ENCODE measurements at regions not wholly inside any gene's neighbourhood (a gene's known extent, or its start where the extent isn't known, plus 50 kb on each side); places are given as distances from the start of the nearest gene placed in this dataset.

GRCh38 chr3:64761729-64762128 lies 73.9 kb upstream of the ADAMTS9 start:
- Histone ChIP-seq H3K27ac (ENCODE audit: low read depth, low read length) (no peak overlapping the region), H3K4me3 (ENCODE audit: low read length) (no peak overlapping the region), H3K9ac (ENCODE audit: low read length) (no peak overlapping the region), H3K36me3 (ENCODE audit: control insufficient read depth, insufficient read depth, low read length) (no peaks in the 10 kb centered on the region), H3K4me1 (ENCODE audit: control insufficient read depth, insufficient read depth, low read length) (peaks cover 9% of the 10 kb centered on the region), H3K27me3 (ENCODE audit: control insufficient read depth, insufficient read depth, low read length) (no peaks in the 10 kb centered on the region)

GRCh38 chr3:64760258-64760657 lies 72.5 kb upstream of the ADAMTS9 start:
- Histone ChIP-seq H3K27ac (ENCODE audit: low read depth, low read length) (peak overlapping the region; percentile 55), H3K36me3 (ENCODE audit: control insufficient read depth, insufficient read depth, low read length) (no peaks in the 10 kb centered on the region), H3K9ac (ENCODE audit: low read length) (no peak overlapping the region), H3K4me3 (ENCODE audit: low read length) (no peak overlapping the region), H3K27me3 (ENCODE audit: control insufficient read depth, insufficient read depth, low read length) (no peaks in the 10 kb centered on the region), H3K4me1 (ENCODE audit: control insufficient read depth, insufficient read depth, low read length) (peaks cover 7% of the 10 kb centered on the region)

DNA sequence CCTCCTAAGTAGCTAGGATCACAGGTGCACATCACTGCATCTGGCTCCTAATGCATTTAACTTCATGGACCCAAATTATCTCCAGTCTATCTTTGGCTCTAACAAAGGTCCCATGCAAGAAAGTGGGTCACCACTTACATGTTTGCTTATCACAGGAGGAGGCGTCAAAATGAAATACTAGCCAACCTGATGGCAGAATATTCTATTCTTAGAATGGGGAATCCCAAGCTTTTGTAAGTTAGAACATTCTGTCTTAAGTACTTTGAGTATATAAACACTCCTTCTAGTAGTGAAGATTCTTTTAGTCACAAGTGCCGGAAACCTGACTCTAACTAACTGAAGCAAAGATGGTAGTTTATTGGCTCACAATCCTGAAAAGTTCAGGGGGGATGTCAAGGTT lies 72.0 kb upstream of the ADAMTS9 start:
- H3K4me3 ChIP-seq (ENCODE audit: low read length) = no peak overlapping the region
- peaks cover 7% of the 10 kb centered on the region for H3K4me1 ChIP-seq (ENCODE audit: control insufficient read depth, insufficient read depth, low read length)

DNA sequence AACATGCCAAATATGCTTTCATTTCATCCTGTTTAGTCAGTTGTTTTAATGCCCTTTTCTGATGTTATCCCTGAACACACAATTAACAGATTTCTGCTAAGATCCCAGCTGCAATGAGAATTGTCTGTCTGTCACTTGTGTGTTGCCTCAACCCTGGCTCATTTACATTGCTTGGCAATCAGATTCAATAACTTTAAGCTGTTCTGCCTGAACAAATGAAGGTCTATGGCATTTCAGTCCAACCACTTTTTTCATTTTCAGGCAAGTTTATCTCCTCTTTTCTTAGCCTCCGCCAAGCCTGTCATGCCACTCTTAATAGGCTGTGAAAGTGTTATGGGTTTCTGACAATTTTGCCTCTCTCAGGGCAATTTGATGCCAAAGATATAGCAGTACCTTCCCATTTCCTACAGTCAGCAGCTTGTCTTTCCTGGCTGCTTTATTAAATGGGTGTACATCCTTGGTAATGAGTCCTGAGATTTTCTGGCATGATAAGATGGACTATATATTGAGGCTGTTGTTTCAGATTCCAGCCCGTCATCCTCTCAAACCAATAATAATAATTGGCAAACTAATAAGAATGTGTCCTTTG lies 68.7 kb upstream of the ADAMTS9 start:
- H3K27me3 ChIP-seq (ENCODE audit: control insufficient read depth, insufficient read depth, low read length) = no peaks in the 10 kb centered on the region
- no peak overlapping the region for H3K4me3 ChIP-seq (ENCODE audit: low read length)
- H3K36me3 ChIP-seq (ENCODE audit: control insufficient read depth, insufficient read depth, low read length) = no peaks in the 10 kb centered on the region
- H3K4me1 ChIP-seq (ENCODE audit: control insufficient read depth, insufficient read depth, low read length) = peaks cover 7% of the 10 kb centered on the region
- no peak overlapping the region for H3K27ac ChIP-seq (ENCODE audit: low read depth, low read length)
- no peak overlapping the region for H3K9ac ChIP-seq (ENCODE audit: low read length)

More for the DNA sequence above, 72.0 kb upstream of the ADAMTS9 start:
- Histone ChIP-seq H3K27ac (ENCODE audit: low read depth, low read length) (peak overlapping the region; percentile 55), H3K36me3 (ENCODE audit: control insufficient read depth, insufficient read depth, low read length) (no peaks in the 10 kb centered on the region), H3K27me3 (ENCODE audit: control insufficient read depth, insufficient read depth, low read length) (no peaks in the 10 kb centered on the region), H3K9ac (ENCODE audit: low read length) (no peak overlapping the region)

DNA sequence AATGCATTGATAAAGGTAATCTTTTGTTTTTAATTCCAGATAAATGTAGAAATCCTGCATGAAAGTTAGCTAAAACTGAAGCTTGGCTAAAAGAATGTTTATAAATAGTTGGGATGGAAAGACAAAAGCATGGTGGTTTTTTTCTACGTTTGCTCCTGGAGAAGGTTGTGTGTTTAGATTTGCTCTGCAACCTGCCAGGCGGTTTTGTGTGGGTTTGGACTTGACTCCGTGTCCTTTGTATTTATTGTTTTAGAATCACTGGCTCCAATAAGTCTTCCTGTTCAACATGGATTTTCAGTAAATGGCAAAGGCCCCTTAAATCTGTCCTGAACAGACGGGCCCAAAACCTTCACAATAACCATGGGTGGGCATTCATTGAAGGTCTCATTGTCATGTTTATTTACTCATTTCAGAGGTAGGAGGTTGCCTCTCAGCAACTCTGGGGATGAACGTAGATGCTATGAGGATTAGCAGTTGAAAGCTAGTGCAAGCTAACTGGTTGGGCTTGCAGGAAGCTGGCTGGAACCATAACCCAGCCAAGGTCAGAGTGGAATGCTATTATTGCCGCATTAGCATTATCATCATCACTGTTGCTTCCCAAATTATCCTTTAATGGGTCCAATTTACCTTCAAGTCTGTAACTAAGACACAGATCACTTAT lies 60.6 kb upstream of the ADAMTS9 start:
- Histone ChIP-seq H3K27ac (ENCODE audit: low read depth, low read length) (peak overlapping the region; percentile 55), H3K27me3 (ENCODE audit: control insufficient read depth, insufficient read depth, low read length) (no peaks in the 10 kb centered on the region), H3K4me3 (ENCODE audit: low read length) (no peak overlapping the region), H3K4me1 (ENCODE audit: control insufficient read depth, insufficient read depth, low read length) (peaks cover 13% of the 10 kb centered on the region), H3K9ac (ENCODE audit: low read length) (no peak overlapping the region), H3K36me3 (ENCODE audit: control insufficient read depth, insufficient read depth, low read length) (no peaks in the 10 kb centered on the region)

DNA sequence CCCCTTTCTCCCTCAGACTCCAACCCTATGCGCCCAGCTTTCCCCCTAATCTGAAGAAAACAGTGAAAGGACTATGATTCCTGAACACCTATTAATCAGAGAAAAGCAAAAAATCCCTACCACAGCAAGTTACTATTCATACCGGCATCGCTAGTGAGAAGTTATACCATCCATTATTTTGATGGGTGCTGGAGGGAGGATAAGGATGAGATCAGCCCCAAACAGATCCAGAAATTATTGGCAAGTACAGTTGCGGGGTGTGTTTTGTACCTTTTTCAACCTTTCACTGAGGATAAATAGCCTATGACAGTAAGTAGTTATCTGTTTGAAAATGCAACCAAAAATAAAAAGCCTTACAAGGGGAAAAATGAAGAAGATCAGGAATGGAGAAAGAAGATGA lies 59.9 kb upstream of the ADAMTS9 start:
- H3K4me3 ChIP-seq (ENCODE audit: low read length) = peak overlapping the region; percentile 9
- peaks cover 13% of the 10 kb centered on the region for H3K4me1 ChIP-seq (ENCODE audit: control insufficient read depth, insufficient read depth, low read length)
- H3K27me3 ChIP-seq (ENCODE audit: control insufficient read depth, insufficient read depth, low read length) = no peaks in the 10 kb centered on the region
- no peak overlapping the region for H3K9ac ChIP-seq (ENCODE audit: low read length)
- peak overlapping the region; percentile 43 for H3K27ac ChIP-seq (ENCODE audit: low read depth, low read length)
- H3K36me3 ChIP-seq (ENCODE audit: control insufficient read depth, insufficient read depth, low read length) = no peaks in the 10 kb centered on the region

GRCh38 chr3:64743887-64744243 lies 56.1 kb upstream of the ADAMTS9 start:
- H3K27ac ChIP-seq (ENCODE audit: low read depth, low read length) = no peak overlapping the region
- no peak overlapping the region for H3K9ac ChIP-seq (ENCODE audit: low read length)
- H3K27me3 ChIP-seq (ENCODE audit: control insufficient read depth, insufficient read depth, low read length) = no peaks in the 10 kb centered on the region
- H3K4me3 ChIP-seq (ENCODE audit: low read length) = no peak overlapping the region
- no peaks in the 10 kb centered on the region for H3K36me3 ChIP-seq (ENCODE audit: control insufficient read depth, insufficient read depth, low read length)
- H3K4me1 ChIP-seq (ENCODE audit: control insufficient read depth, insufficient read depth, low read length) = peaks cover 19% of the 10 kb centered on the region

GRCh38 chr3:64743156-64743886 lies 55.5 kb upstream of the ADAMTS9 start:
- Histone ChIP-seq H3K4me1 (ENCODE audit: control insufficient read depth, insufficient read depth, low read length) (peaks cover 16% of the 10 kb centered on the region), H3K9ac (ENCODE audit: low read length) (no peak overlapping the region), H3K27me3 (ENCODE audit: control insufficient read depth, insufficient read depth, low read length) (no peaks in the 10 kb centered on the region), H3K27ac (ENCODE audit: low read depth, low read length) (peak overlapping the region; percentile 16), H3K4me3 (ENCODE audit: low read length) (no peak overlapping the region), H3K36me3 (ENCODE audit: control insufficient read depth, insufficient read depth, low read length) (no peaks in the 10 kb centered on the region)

GRCh38 chr3:64741341-64741740 lies 53.5 kb upstream of the ADAMTS9 start:
- Histone ChIP-seq H3K4me1 (ENCODE audit: control insufficient read depth, insufficient read depth, low read length) (peaks cover 8% of the 10 kb centered on the region), H3K36me3 (ENCODE audit: control insufficient read depth, insufficient read depth, low read length) (no peaks in the 10 kb centered on the region), H3K27ac (ENCODE audit: low read depth, low read length) (no peak overlapping the region), H3K4me3 (ENCODE audit: low read length) (no peak overlapping the region), H3K27me3 (ENCODE audit: control insufficient read depth, insufficient read depth, low read length) (no peaks in the 10 kb centered on the region), H3K9ac (ENCODE audit: low read length) (no peak overlapping the region)

DNA sequence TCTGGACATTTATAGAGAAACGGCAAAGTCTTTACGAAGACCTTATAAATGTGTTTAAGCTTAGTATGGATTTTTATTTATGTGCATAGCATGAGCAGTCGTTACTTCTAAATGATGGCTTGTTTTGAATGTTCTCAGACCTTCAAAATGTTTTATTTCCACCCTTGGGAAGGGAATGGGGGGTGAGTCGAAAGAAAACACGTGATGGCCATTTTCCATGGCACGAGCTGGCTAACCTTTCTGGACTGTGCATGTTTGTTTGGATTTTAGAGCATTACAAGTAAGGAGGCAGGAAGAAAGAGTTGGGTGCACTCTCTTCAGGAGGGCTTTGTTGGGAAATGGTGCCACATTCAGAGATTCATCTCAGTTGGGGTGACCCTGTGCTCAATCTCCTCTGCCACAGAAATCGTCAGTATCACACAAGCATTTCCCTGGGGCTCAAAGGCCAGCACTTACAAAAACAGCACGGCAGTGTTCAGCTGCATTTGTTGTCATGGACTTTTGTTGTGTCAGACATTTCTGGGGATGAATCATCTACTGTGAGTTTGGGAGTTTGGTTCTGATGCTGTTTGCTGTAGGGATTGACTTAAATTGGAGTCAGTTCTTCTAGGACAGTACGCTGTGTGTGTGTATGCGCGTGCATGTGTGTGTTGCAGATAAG lies 52.3 kb upstream of the ADAMTS9 start:
- no peak overlapping the region for H3K4me3 ChIP-seq (ENCODE audit: low read length)
- peaks cover 8% of the 10 kb centered on the region for H3K4me1 ChIP-seq (ENCODE audit: control insufficient read depth, insufficient read depth, low read length)
- no peak overlapping the region for H3K9ac ChIP-seq (ENCODE audit: low read length)
- H3K36me3 ChIP-seq (ENCODE audit: control insufficient read depth, insufficient read depth, low read length) = no peaks in the 10 kb centered on the region
- H3K27ac ChIP-seq (ENCODE audit: low read depth, low read length) = peak overlapping the region; percentile 41
- no peaks in the 10 kb centered on the region for H3K27me3 ChIP-seq (ENCODE audit: control insufficient read depth, insufficient read depth, low read length)
